ENCODE measurements at regions not wholly inside any gene's neighbourhood (a gene's known extent, or its start where the extent isn't known, plus 50 kb on each side); places are given as distances from the start of the nearest gene placed in this dataset.

- Histone ChIP-seq H3K27me3 (no peaks in the 10 kb centered on the region), H3K4me1 (peaks cover 9% of the 10 kb centered on the region), H3K9me3 (peaks cover 2% of the 10 kb centered on the region), H3K4me3 (ENCODE audit: low read depth, low read length) (no peak overlapping the region), H3K36me3 (no peaks in the 10 kb centered on the region)
- TF ChIP-seq, protein P1, sequence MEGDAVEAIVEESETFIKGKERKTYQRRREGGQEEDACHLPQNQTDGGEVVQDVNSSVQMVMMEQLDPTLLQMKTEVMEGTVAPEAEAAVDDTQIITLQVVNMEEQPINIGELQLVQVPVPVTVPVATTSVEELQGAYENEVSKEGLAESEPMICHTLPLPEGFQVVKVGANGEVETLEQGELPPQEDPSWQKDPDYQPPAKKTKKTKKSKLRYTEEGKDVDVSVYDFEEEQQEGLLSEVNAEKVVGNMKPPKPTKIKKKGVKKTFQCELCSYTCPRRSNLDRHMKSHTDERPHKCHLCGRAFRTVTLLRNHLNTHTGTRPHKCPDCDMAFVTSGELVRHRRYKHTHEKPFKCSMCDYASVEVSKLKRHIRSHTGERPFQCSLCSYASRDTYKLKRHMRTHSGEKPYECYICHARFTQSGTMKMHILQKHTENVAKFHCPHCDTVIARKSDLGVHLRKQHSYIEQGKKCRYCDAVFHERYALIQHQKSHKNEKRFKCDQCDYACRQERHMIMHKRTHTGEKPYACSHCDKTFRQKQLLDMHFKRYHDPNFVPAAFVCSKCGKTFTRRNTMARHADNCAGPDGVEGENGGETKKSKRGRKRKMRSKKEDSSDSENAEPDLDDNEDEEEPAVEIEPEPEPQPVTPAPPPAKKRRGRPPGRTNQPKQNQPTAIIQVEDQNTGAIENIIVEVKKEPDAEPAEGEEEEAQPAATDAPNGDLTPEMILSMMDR (IDR thresholded peaks at IDR 0.05; ENCODE audit: low read depth, low read length), result peak; percentile 29
- DNase-seq, result peak; percentile 48
Observed at GRCh38 chr5:99141534-99142128, 212.8 kb upstream of the CHD1 start.

DNA sequence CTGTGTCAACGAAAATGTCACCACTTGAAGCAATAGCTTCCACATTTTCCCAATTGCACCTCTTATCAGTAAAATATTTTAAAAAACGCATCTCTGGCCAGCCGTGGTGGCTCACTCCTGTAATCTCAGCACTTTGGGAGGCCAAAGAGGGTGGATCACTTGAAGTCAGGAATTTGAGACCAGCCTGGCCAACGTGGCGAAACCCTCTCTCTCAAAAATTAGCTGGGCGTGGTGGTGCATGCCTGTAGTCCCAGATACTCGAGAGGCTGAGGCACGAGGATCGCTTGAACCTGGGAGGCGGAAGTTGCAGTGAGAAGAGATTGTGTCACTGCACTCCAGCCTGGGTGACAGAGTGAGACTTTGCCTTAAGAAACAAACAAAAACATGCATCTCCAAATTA lies 210.1 kb upstream of the CHD1 start:
- no peak for DNase-seq
- no peaks in the 10 kb centered on the region for H3K36me3 ChIP-seq
- TF ChIP-seq, protein P1 (IDR thresholded peaks at IDR 0.05; ENCODE audit: low read depth, low read length), result no peak
- no peaks in the 10 kb centered on the region for H3K27me3 ChIP-seq
- no peak overlapping the region for H3K4me3 ChIP-seq (ENCODE audit: low read depth, low read length)
- peaks cover 2% of the 10 kb centered on the region; the same call in 1 of the 2 replicates for H3K9me3 ChIP-seq
- peaks cover 9% of the 10 kb centered on the region for H3K4me1 ChIP-seq

GRCh38 chr5:99133921-99134320 lies 205.1 kb upstream of the CHD1 start:
- no peaks in the 10 kb centered on the region for H3K9me3 ChIP-seq
- H3K4me1 ChIP-seq, result peaks cover 7% of the 10 kb centered on the region
- no peaks in the 10 kb centered on the region for H3K36me3 ChIP-seq
- TF ChIP-seq, protein P1 (IDR thresholded peaks at IDR 0.05; ENCODE audit: low read depth, low read length), result no peak
- no peak overlapping the region for H3K4me3 ChIP-seq (ENCODE audit: low read depth, low read length)
- H3K27me3 ChIP-seq, result no peaks in the 10 kb centered on the region
- no peak for DNase-seq

DNA sequence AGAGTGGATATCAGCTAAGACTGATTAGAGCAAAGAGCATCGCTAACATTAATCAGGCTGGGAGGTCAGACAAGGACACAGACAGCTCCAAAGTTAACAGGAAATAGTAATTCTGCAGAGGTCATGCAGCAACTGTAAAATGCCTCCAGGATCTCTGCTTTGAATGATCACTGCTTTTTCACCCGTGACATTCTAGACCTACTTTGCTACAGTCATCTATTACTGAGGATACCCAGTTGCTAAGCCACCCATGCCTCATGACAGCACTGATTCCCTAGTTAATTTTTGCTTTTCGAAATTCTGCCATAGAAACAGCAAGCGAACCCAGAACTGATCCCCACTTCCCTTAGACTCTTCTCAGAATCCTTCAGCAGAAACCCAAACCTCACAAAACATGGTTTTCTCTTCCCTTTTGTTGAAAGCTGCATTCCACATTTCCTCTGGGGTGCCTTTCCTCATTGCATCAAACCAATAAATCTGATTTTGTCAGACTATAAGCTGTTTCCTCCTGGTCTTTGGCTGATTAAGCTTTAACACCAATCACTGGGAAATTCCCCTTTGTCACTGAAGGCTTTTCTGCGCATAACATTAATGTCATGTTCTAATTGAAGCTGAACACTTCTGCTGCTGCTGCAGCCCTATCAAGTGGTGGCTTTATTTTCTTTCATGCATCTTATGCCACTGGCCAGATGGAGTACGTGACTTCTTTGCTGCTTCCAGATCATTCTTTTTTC lies 201.1 kb upstream of the CHD1 start:
- TF ChIP-seq, protein P1 (IDR thresholded peaks at IDR 0.05; ENCODE audit: low read depth, low read length), result no peak
- Histone ChIP-seq H3K4me3 (ENCODE audit: low read depth, low read length) (no peak overlapping the region), H3K36me3 (no peaks in the 10 kb centered on the region), H3K27me3 (no peaks in the 10 kb centered on the region), H3K4me1 (peaks cover 7% of the 10 kb centered on the region), H3K9me3 (no peaks in the 10 kb centered on the region)
- DNase-seq, result no peak

GRCh38 chr5:99122976-99123375 lies 194.2 kb upstream of the CHD1 start:
- DNase-seq, result no peak
- H3K4me3 ChIP-seq (ENCODE audit: low read depth, low read length), result no peak overlapping the region
- H3K36me3 ChIP-seq, result no peaks in the 10 kb centered on the region
- H3K9me3 ChIP-seq, result no peaks in the 10 kb centered on the region
- no peaks in the 10 kb centered on the region for H3K4me1 ChIP-seq
- no peaks in the 10 kb centered on the region for H3K27me3 ChIP-seq
- TF ChIP-seq, protein P1 (IDR thresholded peaks at IDR 0.05; ENCODE audit: low read depth, low read length), result no peak

GRCh38 chr5:99119326-99119725 lies 190.5 kb upstream of the CHD1 start:
- Histone ChIP-seq H3K36me3 (no peaks in the 10 kb centered on the region), H3K27me3 (no peaks in the 10 kb centered on the region)
- TF ChIP-seq, protein P1 (IDR thresholded peaks at IDR 0.05; ENCODE audit: low read depth, low read length), result no peak

More at GRCh38 chr5:99119326-99119725, 190.5 kb upstream of the CHD1 start:
- no peaks in the 10 kb centered on the region for H3K4me1 ChIP-seq
- DNase-seq, result no peak
- no peaks in the 10 kb centered on the region for H3K9me3 ChIP-seq
- H3K4me3 ChIP-seq (ENCODE audit: low read depth, low read length), result no peak overlapping the region
